VCaP (cell line): ENCODE measurements at regions not wholly inside any gene's neighbourhood (a gene's known extent, or its start where the extent isn't known, plus 50 kb on each side); places are given as distances from the start of the nearest gene placed in this dataset.
"Not testable (repeated sequence)": the region's sequence is repeated elsewhere in the genome, so short reads cannot be mapped to it uniquely, and the experiment has no call there.

Source experiments
- H3K27ac ChIP-seq: fragments of 450-650 bp; 2 replicates; pipeline ENCODE4 v1.5.1; 2017
- CTCF ChIP-seq: fragments of 450-650 bp; conservative IDR thresholded peaks from 2 replicates; pipeline ENCODE4 v1.5.1; 2017; ENCODE audit warnings: mild to moderate bottlenecking, moderate library complexity

GRCh38 chr10:90020506-90020905, 319.1 kb downstream of the KIF20B start:
- TF ChIP-seq CTCF = no peak

GRCh38 chr10:90023950-90024349, 322.6 kb downstream of the KIF20B start:
- H3K27ac ChIP-seq = peak overlapping the region; percentile 25

More at GRCh38 chr10:90020506-90020905, 319.1 kb downstream of the KIF20B start:
- no peak overlapping the region for H3K27ac ChIP-seq

GRCh38 chr10:90028312-90028711, 326.9 kb downstream of the KIF20B start:
- no peak for TF ChIP-seq CTCF
- H3K27ac ChIP-seq = no peak overlapping the region

More at GRCh38 chr10:90023950-90024349, 322.6 kb downstream of the KIF20B start:
- no peak for TF ChIP-seq CTCF

GRCh38 chr10:90031776-90032175, 330.4 kb downstream of the KIF20B start:
- no peak overlapping the region for H3K27ac ChIP-seq
- TF ChIP-seq CTCF = no peak

- no peak for TF ChIP-seq CTCF
- H3K27ac ChIP-seq = no peak overlapping the region
Measured at GRCh38 chr10:90032519-90032918, 331.1 kb downstream of the KIF20B start.

- not testable (repeated sequence) for H3K27ac ChIP-seq
Measured at GRCh38 chr10:90034862-90035261, 333.5 kb downstream of the KIF20B start.

- no peak for TF ChIP-seq CTCF
- H3K27ac ChIP-seq = no peak overlapping the region
Measured at GRCh38 chr10:90041585-90041984, 340.2 kb downstream of the KIF20B start.

- no peak overlapping the region for H3K27ac ChIP-seq
- TF ChIP-seq CTCF = no peak
Measured at GRCh38 chr10:90042075-90042474, 340.7 kb downstream of the KIF20B start.
